ENCODE measurements at regions not wholly inside any gene's neighbourhood (a gene's known extent, or its start where the extent isn't known, plus 50 kb on each side); places are given as distances from the start of the nearest gene placed in this dataset.

- TF ChIP-seq CHD7 (IDR thresholded peaks at IDR 0.05; ENCODE audit: insufficient replicate concordance, low read length) (no peak), EZH2 (IDR thresholded peaks at IDR 0.05; ENCODE audit: low read depth, low read length, severe bottlenecking) (no peak), CEBPB (IDR thresholded peaks at IDR 0.05; ENCODE audit: low read depth, low read length) (no peak), SRF (IDR thresholded peaks at IDR 0.05; ENCODE audit: low read depth, low read length) (no peak), GTF2F1 (IDR thresholded peaks at IDR 0.05; ENCODE audit: borderline replicate concordance, low read depth, low read length) (no peak), NRF1 (IDR thresholded peaks at IDR 0.05; ENCODE audit: low read depth, low read length) (no peak), FOSL1 (IDR thresholded peaks at IDR 0.05; ENCODE audit: insufficient read depth, low read depth, low read length) (no peak), KDM4A (IDR thresholded peaks at IDR 0.05; ENCODE audit: low read depth, low read length, severe bottlenecking) (no peak), HDAC6 (IDR thresholded peaks at IDR 0.05; ENCODE audit: low read depth, low read length) (no peak), TEAD4 (IDR thresholded peaks at IDR 0.05; ENCODE audit: low read depth, low read length) (no peak), POU5F1 (IDR thresholded peaks at IDR 0.05; ENCODE audit: low read depth, low read length) (no peak), BACH1 (IDR thresholded peaks at IDR 0.05; ENCODE audit: low read length) (no peak)
These were observed 264.0 kb downstream of the TBC1D4 start (continued) for GRCh38 chr13:75217949-75218348.
